Activated gamma-delta T cell treated with anti-CD3 and anti-CD28 coated beads, Interleukin-2, amount 50 U/mL, for 16 hours (primary cell): ENCODE measurements at regions not wholly inside any gene's neighbourhood (a gene's known extent, or its start where the extent isn't known, plus 50 kb on each side); places are given as distances from the start of the nearest gene placed in this dataset.

Experiments
- DNase-seq: peaks from one replicate; pipeline ENCODE4 v3.0.0-alpha.2; 2020; ENCODE audit warnings: low read depth

DNA sequence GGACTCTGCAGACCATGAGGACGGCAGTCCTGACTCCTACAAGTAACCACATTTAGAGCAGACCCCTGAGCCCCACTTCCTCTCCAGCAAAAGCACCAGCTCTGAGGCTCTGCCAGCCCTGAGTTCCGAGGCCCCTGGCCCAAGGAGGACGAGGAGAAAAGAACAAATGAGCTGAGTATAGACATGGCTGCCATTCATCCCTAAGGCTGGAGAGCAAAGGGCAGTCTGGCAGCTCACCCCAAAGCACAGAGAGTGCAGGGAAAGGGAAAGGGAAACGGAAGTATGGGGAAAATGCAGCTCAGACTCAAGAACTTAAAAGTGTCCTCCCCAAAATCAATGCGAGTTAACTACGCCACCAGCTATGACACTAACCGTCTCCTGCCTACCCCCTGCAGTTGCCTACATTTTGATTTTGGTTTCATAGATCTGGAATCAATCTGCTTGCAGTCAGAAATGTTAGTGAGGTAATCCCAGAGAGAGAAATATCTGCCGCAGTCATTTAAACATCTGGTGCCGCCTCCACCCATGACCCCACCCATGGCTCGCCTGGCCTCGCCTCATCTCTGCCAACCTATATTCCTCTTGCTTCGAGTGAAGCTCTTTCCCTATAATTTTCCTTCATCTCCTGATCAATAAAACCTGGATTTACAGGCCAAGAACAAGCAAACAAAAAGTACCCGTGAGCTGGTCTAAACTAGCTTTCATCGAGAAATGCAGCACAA is 49.6 kb upstream of the AFDN start:
- DNase-seq = no peak
